MM.1S (cell line): ENCODE measurements at regions not wholly inside any gene's neighbourhood (a gene's known extent, or its start where the extent isn't known, plus 50 kb on each side); places are given as distances from the start of the nearest gene placed in this dataset.

Source experiments
- DNase-seq: peaks from one replicate; pipeline ENCODE4 v3.0.0-alpha.2; 2015
- H2AFZ ChIP-seq: fragments of 300-600 bp; sonication (generic); 2 replicates; pipeline ENCODE4 v1.6.0; 2016; ENCODE audit warnings: antibody characterized with exemption, low read length
- H3F3A ChIP-seq: fragments of 300-600 bp; sonication (generic); 2 replicates; pipeline ENCODE4 v1.6.1; 2016; ENCODE audit warnings: mild to moderate bottlenecking, antibody characterized with exemption, low read length, moderate library complexity, mixed read lengths; ENCODE audit not compliant: insufficient read depth
- H3K27ac ChIP-seq: fragments of 300-600 bp; sonication (generic); 2 replicates; pipeline ENCODE4 v1.5.1; 2016; ENCODE audit warnings: mild to moderate bottlenecking, low read length
- H3K27me3 ChIP-seq: fragments of 300-600 bp; sonication (generic); replicated peaks from 2 replicates; pipeline ENCODE4 v1.6.0; 2016; ENCODE audit warnings: low read length; ENCODE audit not compliant: insufficient read depth
- H3K36me3 ChIP-seq: fragments of 300-600 bp; sonication (generic); replicated peaks from 2 replicates; pipeline ENCODE4 v1.6.1; 2016; ENCODE audit warnings: mild to moderate bottlenecking, low read length, mixed read lengths; ENCODE audit not compliant: insufficient read depth
- H3K4me1 ChIP-seq: fragments of 300-600 bp; sonication (generic); 2 replicates; pipeline ENCODE4 v1.6.1; 2016; ENCODE audit warnings: low read length, mixed read lengths
- H3K4me2 ChIP-seq: fragments of 300-600 bp; sonication (generic); 2 replicates; pipeline ENCODE4 v1.6.0; 2016; ENCODE audit warnings: low read depth, low read length
- H3K4me3 ChIP-seq: fragments of 300-600 bp; sonication (generic); 2 replicates; pipeline ENCODE4 v1.5.1; 2016; ENCODE audit warnings: low read length, mixed read lengths
- H3K79me2 ChIP-seq: fragments of 300-600 bp; sonication (generic); 2 replicates; pipeline ENCODE4 v1.6.1; 2016; ENCODE audit warnings: mixed run types, low read length, mixed read lengths
- H3K9ac ChIP-seq: fragments of 300-600 bp; sonication (generic); 2 replicates; pipeline ENCODE4 v1.6.1; 2016; ENCODE audit warnings: low read length, mixed read lengths
- H3K9me2 ChIP-seq: fragments of 300-600 bp; sonication (generic); replicated peaks from 2 replicates; pipeline ENCODE4 v1.6.1; 2016; ENCODE audit warnings: mild to moderate bottlenecking, low read length, mixed read lengths; ENCODE audit not compliant: insufficient read depth
- H3K9me3 ChIP-seq: fragments of 300-600 bp; sonication (generic); replicated peaks from 2 replicates; pipeline ENCODE4 v1.6.1; 2016; ENCODE audit warnings: mild to moderate bottlenecking, low read length, mixed read lengths; ENCODE audit not compliant: insufficient read depth
- H4K20me1 ChIP-seq: fragments of 300-600 bp; sonication (generic); 2 replicates; pipeline ENCODE4 v1.6.1; 2016; ENCODE audit warnings: mild to moderate bottlenecking, low read length, moderate library complexity, mixed read lengths; ENCODE audit not compliant: insufficient read depth
- CTCF ChIP-seq: fragments of 300-600 bp; sonication (generic); IDR thresholded peaks from 2 replicates; pipeline ENCODE4 v1.5.1; 2016; ENCODE audit warnings: antibody characterized with exemption, low read length, mixed read lengths
- EZH2 ChIP-seq: fragments of 300-600 bp; sonication (generic); optimal IDR thresholded peaks from 2 replicates; pipeline ENCODE3; 2017; ENCODE audit warnings: low read depth, mild to moderate bottlenecking, antibody characterized with exemption, low read length, mixed read lengths
- EZH2phosphoT487 ChIP-seq: fragments of 300-600 bp; sonication (generic); IDR thresholded peaks from 2 replicates; pipeline ENCODE4 v1.6.1; 2018; ENCODE audit warnings: antibody characterized with exemption, low read length

GRCh38 chr6:48240287-48240686, 129.3 kb upstream of the PTCHD4 start:
- no peak overlapping the region for H2AFZ ChIP-seq
- DNase-seq: no peak

GRCh38 chr6:48236375-48236774, 125.4 kb upstream of the PTCHD4 start:
- Histone ChIP-seq H3K4me1 (no peaks in the 10 kb centered on the region), H3K9me3 (no peaks in the 10 kb centered on the region), H3K36me3 (no peaks in the 10 kb centered on the region), H3K79me2 (no peaks in the 10 kb centered on the region), H2AFZ (no peak overlapping the region), H3K9me2 (no peaks in the 10 kb centered on the region), H3K4me3 (no peak overlapping the region), H3K4me2 (no peak overlapping the region), H3K27me3 (no peaks in the 10 kb centered on the region), H4K20me1 (no peaks in the 10 kb centered on the region), H3K9ac (no peak overlapping the region), H3F3A (no peaks in the 10 kb centered on the region), H3K27ac (no peak overlapping the region)
- no peak for DNase-seq
- TF ChIP-seq EZH2 (no peak), EZH2phosphoT487 (no peak), CTCF (no peak)

More at GRCh38 chr6:48240287-48240686, 129.3 kb upstream of the PTCHD4 start:
- H3K4me1 ChIP-seq: no peaks in the 10 kb centered on the region
- H4K20me1 ChIP-seq: no peaks in the 10 kb centered on the region
- H3K27ac ChIP-seq: no peak overlapping the region
- H3K36me3 ChIP-seq: no peaks in the 10 kb centered on the region
- no peak overlapping the region for H3K4me2 ChIP-seq
- H3K9ac ChIP-seq: no peak overlapping the region
- TF ChIP-seq EZH2phosphoT487 (no peak), CTCF (no peak), EZH2 (no peak)
- H3K79me2 ChIP-seq: no peaks in the 10 kb centered on the region
- H3K9me3 ChIP-seq: no peaks in the 10 kb centered on the region
- no peak overlapping the region for H3K4me3 ChIP-seq
- H3K9me2 ChIP-seq: no peaks in the 10 kb centered on the region
- no peaks in the 10 kb centered on the region for H3K27me3 ChIP-seq
- no peaks in the 10 kb centered on the region for H3F3A ChIP-seq

- Histone ChIP-seq H3K27ac (no peak overlapping the region), H3K27me3 (no peaks in the 10 kb centered on the region), H3K9me3 (no peaks in the 10 kb centered on the region), H3K4me2 (no peak overlapping the region), H3K79me2 (no peaks in the 10 kb centered on the region), H3K36me3 (no peaks in the 10 kb centered on the region), H2AFZ (no peak overlapping the region), H3K9ac (no peak overlapping the region), H4K20me1 (no peaks in the 10 kb centered on the region), H3K4me1 (no peaks in the 10 kb centered on the region), H3F3A (no peaks in the 10 kb centered on the region), H3K4me3 (no peak overlapping the region), H3K9me2 (no peaks in the 10 kb centered on the region)
- TF ChIP-seq CTCF (no peak), EZH2phosphoT487 (no peak), EZH2 (no peak)
- no peak for DNase-seq
Observed at GRCh38 chr6:48233063-48233462, 122.1 kb upstream of the PTCHD4 start.
